CD4-positive, alpha-beta T cell treated with Interleukin-15 for 1 hour (primary cell): ENCODE measurements at regions not wholly inside any gene's neighbourhood (a gene's known extent, or its start where the extent isn't known, plus 50 kb on each side); places are given as distances from the start of the nearest gene placed in this dataset.

Experiments
- DNase-seq: peaks from one replicate; pipeline ENCODE4 v3.0.0-alpha.2; 2020

- DNase-seq, result no peak
Measured at GRCh38 chr18:24628326-24628725, 167.9 kb downstream of the HRH4 start.

GRCh38 chr18:24629921-24630320 is 169.5 kb downstream of the HRH4 start:
- DNase-seq, result no peak

GRCh38 chr18:24630346-24630880 is 170.0 kb downstream of the HRH4 start:
- no peak for DNase-seq

GRCh38 chr18:24631243-24632025 is 171.0 kb downstream of the HRH4 start:
- no peak for DNase-seq

GRCh38 chr18:24632158-24632988 is 171.9 kb downstream of the HRH4 start:
- DNase-seq, result no peak

- no peak for DNase-seq
Measured at GRCh38 chr18:24633121-24633520, 172.7 kb downstream of the HRH4 start.

GRCh38 chr18:24649571-24649970 is 189.1 kb downstream of the HRH4 start:
- DNase-seq, result no peak

GRCh38 chr18:24651434-24651833 is 191.0 kb downstream of the HRH4 start:
- DNase-seq, result no peak

- DNase-seq, result no peak
Measured at GRCh38 chr18:24656050-24656449, 195.6 kb downstream of the HRH4 start.

GRCh38 chr18:24656551-24657443 is 196.4 kb downstream of the HRH4 start:
- no peak for DNase-seq

- DNase-seq, result no peak
Measured at GRCh38 chr18:24657444-24657842, 197.0 kb downstream of the HRH4 start.

- no peak for DNase-seq
Measured at GRCh38 chr18:24658302-24658701, 197.9 kb downstream of the HRH4 start.

GRCh38 chr18:24659827-24660720 is 199.6 kb downstream of the HRH4 start:
- peak; percentile 18 for DNase-seq

GRCh38 chr18:24660956-24661355 is 200.5 kb downstream of the HRH4 start:
- DNase-seq, result no peak

- no peak for DNase-seq
Measured at GRCh38 chr18:24662412-24662821, 202.0 kb downstream of the HRH4 start.

GRCh38 chr18:24663026-24663425 is 202.6 kb downstream of the HRH4 start:
- no peak for DNase-seq

- DNase-seq, result no peak
Measured at GRCh38 chr18:24669015-24669414, 208.6 kb downstream of the HRH4 start.

- no peak for DNase-seq
Measured at GRCh38 chr18:24669502-24669901, 209.1 kb downstream of the HRH4 start.

GRCh38 chr18:24672165-24672941 is 211.9 kb downstream of the HRH4 start:
- DNase-seq, result no peak

GRCh38 chr18:24674200-24674599 is 213.8 kb downstream of the HRH4 start:
- no peak for DNase-seq

- no peak for DNase-seq
Measured at GRCh38 chr18:24674605-24675004, 214.2 kb downstream of the HRH4 start.
